Endodermal cell (in vitro differentiated cells): ENCODE measurements at regions not wholly inside any gene's neighbourhood (a gene's known extent, or its start where the extent isn't known, plus 50 kb on each side); places are given as distances from the start of the nearest gene placed in this dataset.

Source experiments
- DNase-seq: peaks from one replicate; pipeline ENCODE4 v3.0.0-alpha.2; 2017
- H3K27ac ChIP-seq: 2 replicates; pipeline ENCODE4 v1.5.1; 2013; ENCODE audit warnings: mild to moderate bottlenecking, low read depth, low read length, moderate library complexity
- H3K27me3 ChIP-seq: 2 replicates; pipeline ENCODE4 v1.6.1; 2013; ENCODE audit warnings: mild to moderate bottlenecking, low read length, moderate library complexity; ENCODE audit not compliant: insufficient read depth, control insufficient read depth, poor library complexity, severe bottlenecking
- H3K36me3 ChIP-seq: 2 replicates; pipeline ENCODE4 v1.7.0; 2013; ENCODE audit warnings: mild to moderate bottlenecking, low read length, moderate library complexity; ENCODE audit not compliant: control insufficient read depth, insufficient read depth
- H3K4me1 ChIP-seq: one replicate; pipeline ENCODE4 v1.7.0; 2013; ENCODE audit warnings: low read length; ENCODE audit not compliant: control insufficient read depth, insufficient read depth
- H3K4me3 ChIP-seq: 2 replicates; pipeline ENCODE4 v1.5.1; 2013; ENCODE audit warnings: mild to moderate bottlenecking, low read length, moderate library complexity
- H3K9ac ChIP-seq: 2 replicates; pipeline ENCODE4 v1.6.1; 2013; ENCODE audit warnings: mild to moderate bottlenecking, low read length, moderate library complexity; ENCODE audit not compliant: poor library complexity, severe bottlenecking; ENCODE audit errors: extremely low read depth
- H3K9me3 ChIP-seq: 2 replicates; pipeline ENCODE4 v1.6.1; 2013; ENCODE audit warnings: mild to moderate bottlenecking, low read length, moderate library complexity; ENCODE audit not compliant: control insufficient read depth
- H3K27ac Mint-ChIP-seq: 2 replicates; pipeline ENCODE4 v1.8.0; 2020; ENCODE audit warnings: mixed read lengths
- H3K27me3 Mint-ChIP-seq: 2 replicates; pipeline ENCODE4 v1.8.0; 2021; ENCODE audit warnings: mild to moderate bottlenecking, mixed read lengths; ENCODE audit not compliant: insufficient read depth
- H3K36me3 Mint-ChIP-seq: 2 replicates; pipeline ENCODE4 v1.8.0; 2020; ENCODE audit warnings: low read depth, mixed read lengths
- H3K4me1 Mint-ChIP-seq: 2 replicates; pipeline ENCODE4 v1.8.0; 2020; ENCODE audit warnings: mixed read lengths
- H3K4me3 Mint-ChIP-seq: 2 replicates; pipeline ENCODE4 v1.8.0; 2020; ENCODE audit warnings: mild to moderate bottlenecking, moderate library complexity, mixed read lengths
- H3K9me3 Mint-ChIP-seq: 2 replicates; pipeline ENCODE4 v1.8.0; 2020; ENCODE audit warnings: mild to moderate bottlenecking, mixed read lengths
- WGBS, 2 experiments: methylation state at CpG; one replicate each; pipeline versions ENCODE4 v1.1.5 to v1.1.7; 2013; ENCODE audit warnings: missing lambda C conversion rate in 2 of 2, mixed read lengths in 1 of 2; ENCODE audit not compliant: insufficient coverage in 1 of 2, insufficient read length in 1 of 2; 5-methylcytosine and 5-hydroxymethylcytosine counted together
- TF ChIP-seq, protein P1 (sequence below): fragments of 200-600 bp; sonication (generic); conservative IDR thresholded peaks from 2 replicates; pipeline ENCODE4 v1.5.0; 2021; ENCODE audit warnings: antibody characterized with exemption, mild to moderate bottlenecking

DNA sequence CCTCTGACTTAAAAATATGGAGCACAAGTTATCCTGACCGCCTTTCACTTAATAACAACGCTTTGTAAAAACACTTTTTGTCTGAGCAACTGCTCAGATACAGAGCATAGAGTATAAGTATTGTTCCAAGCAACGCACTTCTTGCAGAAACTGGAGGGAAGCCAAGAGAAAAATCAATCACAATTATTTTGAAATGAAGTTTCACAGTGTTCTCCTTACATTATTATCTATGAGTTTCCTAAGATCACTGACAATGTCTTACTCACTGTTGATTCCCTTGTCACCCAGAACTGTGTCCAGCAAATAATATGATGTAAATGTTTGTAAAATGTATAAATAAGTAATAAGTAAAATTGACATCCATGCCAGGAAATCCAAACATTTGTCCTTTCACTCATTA lies 184.6 kb upstream of the GPR149 start:
- H3K27ac Mint-ChIP-seq, result no peak overlapping the region
- H3K4me1 Mint-ChIP-seq, result no peaks in the 10 kb centered on the region
- H3K27me3 Mint-ChIP-seq, result no peaks in the 10 kb centered on the region
- TF ChIP-seq, protein P1, sequence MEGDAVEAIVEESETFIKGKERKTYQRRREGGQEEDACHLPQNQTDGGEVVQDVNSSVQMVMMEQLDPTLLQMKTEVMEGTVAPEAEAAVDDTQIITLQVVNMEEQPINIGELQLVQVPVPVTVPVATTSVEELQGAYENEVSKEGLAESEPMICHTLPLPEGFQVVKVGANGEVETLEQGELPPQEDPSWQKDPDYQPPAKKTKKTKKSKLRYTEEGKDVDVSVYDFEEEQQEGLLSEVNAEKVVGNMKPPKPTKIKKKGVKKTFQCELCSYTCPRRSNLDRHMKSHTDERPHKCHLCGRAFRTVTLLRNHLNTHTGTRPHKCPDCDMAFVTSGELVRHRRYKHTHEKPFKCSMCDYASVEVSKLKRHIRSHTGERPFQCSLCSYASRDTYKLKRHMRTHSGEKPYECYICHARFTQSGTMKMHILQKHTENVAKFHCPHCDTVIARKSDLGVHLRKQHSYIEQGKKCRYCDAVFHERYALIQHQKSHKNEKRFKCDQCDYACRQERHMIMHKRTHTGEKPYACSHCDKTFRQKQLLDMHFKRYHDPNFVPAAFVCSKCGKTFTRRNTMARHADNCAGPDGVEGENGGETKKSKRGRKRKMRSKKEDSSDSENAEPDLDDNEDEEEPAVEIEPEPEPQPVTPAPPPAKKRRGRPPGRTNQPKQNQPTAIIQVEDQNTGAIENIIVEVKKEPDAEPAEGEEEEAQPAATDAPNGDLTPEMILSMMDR, result no peak
- WGBS, 2 experiments, result 93 to 100% methylated on average over 2 to 3 of the region's 3 CpGs
- H3K9me3 Mint-ChIP-seq, result peaks cover 9% of the 10 kb centered on the region
- H3K36me3 ChIP-seq, result no peaks in the 10 kb centered on the region
- H3K27ac ChIP-seq, result no peak overlapping the region
- H3K27me3 ChIP-seq, result no peaks in the 10 kb centered on the region
- no peak overlapping the region for H3K4me3 ChIP-seq
- no peak overlapping the region for H3K4me3 Mint-ChIP-seq
- DNase-seq, result no peak
- H3K36me3 Mint-ChIP-seq, result no peaks in the 10 kb centered on the region
- no peaks in the 10 kb centered on the region for H3K9me3 ChIP-seq
- H3K4me1 ChIP-seq, result no peaks in the 10 kb centered on the region
- no peak overlapping the region for H3K9ac ChIP-seq

DNA sequence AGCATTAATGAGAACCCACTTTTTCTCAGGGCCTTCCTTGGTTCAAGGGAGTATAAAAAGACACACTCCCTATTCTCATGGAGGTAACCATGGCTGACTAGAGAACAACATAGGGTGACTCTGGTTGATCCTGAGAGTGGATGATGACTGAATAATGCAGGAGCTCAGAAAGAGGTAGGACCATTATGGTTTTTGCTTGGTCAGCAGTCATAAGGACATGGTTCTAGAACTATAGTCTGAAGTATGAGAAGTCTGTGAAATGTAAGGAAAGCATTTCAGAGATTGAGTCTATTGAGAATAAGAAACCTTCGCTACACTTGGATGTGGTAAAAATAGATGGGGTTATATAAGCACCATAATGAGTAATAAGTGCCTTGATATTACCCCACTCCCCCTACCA lies 184.1 kb upstream of the GPR149 start:
- H3K27ac ChIP-seq, result no peak overlapping the region
- Mint-ChIP-seq H3K36me3 (no peaks in the 10 kb centered on the region), H3K27ac (no peak overlapping the region), H3K4me3 (no peak overlapping the region), H3K9me3 (peaks cover 5% of the 10 kb centered on the region), H3K4me1 (no peaks in the 10 kb centered on the region), H3K27me3 (no peaks in the 10 kb centered on the region)
- H3K9ac ChIP-seq, result no peak overlapping the region
- H3K27me3 ChIP-seq, result no peaks in the 10 kb centered on the region
- no peaks in the 10 kb centered on the region for H3K9me3 ChIP-seq
- no peaks in the 10 kb centered on the region for H3K4me1 ChIP-seq
- DNase-seq, result no peak
- no peaks in the 10 kb centered on the region for H3K36me3 ChIP-seq
- 90% methylated on average over 1 of the region's 1 CpG; no CpG with 5 or more reads in 1 of the 2 experiments for WGBS, 2 experiments
- no peak overlapping the region for H3K4me3 ChIP-seq
- TF ChIP-seq, protein P1, result no peak

DNA sequence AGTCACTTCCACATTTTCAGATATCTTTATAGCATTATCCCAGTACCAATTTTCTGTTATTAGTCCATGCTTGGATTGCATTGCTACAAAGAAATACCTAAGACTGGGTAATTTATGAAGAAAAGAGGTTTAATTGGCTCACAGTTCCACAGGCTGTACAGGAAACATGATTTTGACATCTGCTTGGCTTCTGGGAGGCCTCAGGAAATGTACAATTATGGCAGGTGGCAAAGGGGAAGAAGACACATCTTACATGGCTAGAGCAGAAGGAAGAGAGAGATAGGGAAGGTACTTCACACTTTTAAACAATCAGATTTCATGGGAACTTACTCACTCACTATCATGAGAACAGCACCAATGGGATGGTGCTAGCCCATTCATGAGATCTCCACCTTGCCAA lies 172.3 kb upstream of the GPR149 start:
- Mint-ChIP-seq H3K27me3 (peaks cover 11% of the 10 kb centered on the region), H3K4me3 (no peak overlapping the region), H3K4me1 (peaks cover 14% of the 10 kb centered on the region), H3K9me3 (no peaks in the 10 kb centered on the region), H3K27ac (no peak overlapping the region), H3K36me3 (no peaks in the 10 kb centered on the region)
- TF ChIP-seq, protein P1, result no peak
- H3K36me3 ChIP-seq, result no peaks in the 10 kb centered on the region
- DNase-seq, result no peak
- H3K9ac ChIP-seq, result no peak overlapping the region
- no peak overlapping the region for H3K4me3 ChIP-seq
- no peaks in the 10 kb centered on the region for H3K27me3 ChIP-seq
- no peaks in the 10 kb centered on the region for H3K9me3 ChIP-seq
- H3K4me1 ChIP-seq, result no peaks in the 10 kb centered on the region
- no peak overlapping the region for H3K27ac ChIP-seq
